Progenitor cell of endocrine pancreas (in vitro differentiated cells): ENCODE measurements at regions not wholly inside any gene's neighbourhood (a gene's known extent, or its start where the extent isn't known, plus 50 kb on each side); places are given as distances from the start of the nearest gene placed in this dataset.

ENCODE experiments used
- DNase-seq: peaks from one replicate; pipeline ENCODE4 v3.0.0; 2021; ENCODE audit warnings: low spot score; ENCODE audit not compliant: unreplicated experiment
- H3K27ac Mint-ChIP-seq: 2 replicates; pipeline ENCODE4 v1.8.0; 2021; ENCODE audit warnings: mild to moderate bottlenecking, moderate library complexity, mixed read lengths
- H3K27me3 Mint-ChIP-seq: 2 replicates; pipeline ENCODE4 v1.8.0; 2021; ENCODE audit warnings: mixed read lengths
- H3K36me3 Mint-ChIP-seq: 2 replicates; pipeline ENCODE4 v1.8.0; 2022; ENCODE audit warnings: mixed read lengths; ENCODE audit not compliant: insufficient read depth
- H3K4me1 Mint-ChIP-seq: 2 replicates; pipeline ENCODE4 v1.8.0; 2021; ENCODE audit warnings: low read depth, mixed read lengths
- H3K4me3 Mint-ChIP-seq: 2 replicates; pipeline ENCODE4 v1.8.0; 2021; ENCODE audit warnings: low read depth, mild to moderate bottlenecking, moderate library complexity, mixed read lengths
- H3K9me3 Mint-ChIP-seq: 2 replicates; pipeline ENCODE4 v1.8.0; 2021; ENCODE audit warnings: low read depth, mixed read lengths
- TF ChIP-seq, protein P1 (sequence below): fragments of 200-600 bp; sonication (generic); IDR thresholded peaks from one replicate; pipeline ENCODE4 v1.5.0; 2021; ENCODE audit warnings: antibody characterized with exemption, mild to moderate bottlenecking; ENCODE audit not compliant: unreplicated experiment

DNA sequence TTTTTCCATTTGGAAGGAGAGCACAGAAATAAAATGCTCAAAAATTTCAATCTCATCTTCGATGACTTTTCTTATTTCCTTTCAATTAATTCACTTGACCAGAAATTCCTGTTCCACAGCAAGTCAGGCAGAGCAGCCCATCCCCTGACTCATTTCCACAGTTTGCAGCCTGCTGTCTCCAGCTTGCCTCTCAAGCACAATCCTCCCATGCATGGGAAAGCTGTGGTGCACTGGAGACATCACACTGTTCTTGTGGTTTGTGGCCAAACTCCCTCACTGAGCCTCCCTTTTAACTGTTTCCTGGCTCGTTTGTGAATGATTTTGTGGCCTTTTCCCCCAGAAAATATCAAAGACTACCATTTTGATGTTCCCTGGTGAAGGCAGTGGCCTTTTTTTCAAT is 114.0 kb upstream of the ENPEP start:
- Mint-ChIP-seq H3K4me3 (no peak overlapping the region), H3K4me1 (no peaks in the 10 kb centered on the region), H3K36me3 (no peaks in the 10 kb centered on the region), H3K9me3 (no peaks in the 10 kb centered on the region), H3K27me3 (no peaks in the 10 kb centered on the region), H3K27ac (no peak overlapping the region)
- TF ChIP-seq, protein P1, sequence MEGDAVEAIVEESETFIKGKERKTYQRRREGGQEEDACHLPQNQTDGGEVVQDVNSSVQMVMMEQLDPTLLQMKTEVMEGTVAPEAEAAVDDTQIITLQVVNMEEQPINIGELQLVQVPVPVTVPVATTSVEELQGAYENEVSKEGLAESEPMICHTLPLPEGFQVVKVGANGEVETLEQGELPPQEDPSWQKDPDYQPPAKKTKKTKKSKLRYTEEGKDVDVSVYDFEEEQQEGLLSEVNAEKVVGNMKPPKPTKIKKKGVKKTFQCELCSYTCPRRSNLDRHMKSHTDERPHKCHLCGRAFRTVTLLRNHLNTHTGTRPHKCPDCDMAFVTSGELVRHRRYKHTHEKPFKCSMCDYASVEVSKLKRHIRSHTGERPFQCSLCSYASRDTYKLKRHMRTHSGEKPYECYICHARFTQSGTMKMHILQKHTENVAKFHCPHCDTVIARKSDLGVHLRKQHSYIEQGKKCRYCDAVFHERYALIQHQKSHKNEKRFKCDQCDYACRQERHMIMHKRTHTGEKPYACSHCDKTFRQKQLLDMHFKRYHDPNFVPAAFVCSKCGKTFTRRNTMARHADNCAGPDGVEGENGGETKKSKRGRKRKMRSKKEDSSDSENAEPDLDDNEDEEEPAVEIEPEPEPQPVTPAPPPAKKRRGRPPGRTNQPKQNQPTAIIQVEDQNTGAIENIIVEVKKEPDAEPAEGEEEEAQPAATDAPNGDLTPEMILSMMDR = no peak
- no peak for DNase-seq

DNA sequence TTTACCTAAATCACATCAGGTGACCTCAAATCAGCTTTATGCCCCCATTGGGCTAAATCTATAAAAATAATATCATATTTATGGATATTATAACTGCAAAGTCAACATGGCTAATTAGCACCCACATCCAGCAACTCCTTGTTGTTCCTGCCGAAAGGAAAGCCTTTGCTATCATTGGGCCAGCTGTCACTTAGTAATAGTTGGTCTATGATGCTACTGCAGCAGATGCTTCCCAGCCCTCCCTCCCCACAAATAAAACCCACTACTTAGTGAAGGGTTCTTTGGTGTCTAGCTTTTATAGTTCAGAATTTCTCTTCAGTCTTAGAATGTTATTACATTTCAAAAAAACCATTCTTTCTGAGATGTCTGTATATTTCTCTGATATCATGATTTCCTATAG is 116.9 kb upstream of the ENPEP start:
- H3K27ac Mint-ChIP-seq = no peak overlapping the region
- no peak overlapping the region for H3K4me3 Mint-ChIP-seq

DNA sequence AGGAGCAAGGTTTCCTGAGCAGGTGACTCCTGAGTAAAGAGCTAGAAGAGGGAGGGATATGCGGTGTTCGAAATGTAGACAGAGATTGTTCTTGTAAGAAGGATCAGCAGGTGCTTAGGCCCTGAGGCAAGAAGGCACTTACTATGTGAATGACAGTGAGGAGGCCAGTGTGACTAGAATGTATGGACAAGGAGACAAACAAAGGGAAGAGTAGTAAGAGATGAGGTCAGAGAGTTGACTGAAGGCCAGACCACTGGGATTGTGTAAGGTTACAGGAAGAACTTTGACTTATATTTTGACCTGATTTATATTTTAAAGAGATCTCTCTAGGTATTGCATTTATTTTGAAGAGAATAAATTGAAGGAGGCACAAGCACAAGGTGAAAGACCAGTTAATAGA is 118.4 kb upstream of the ENPEP start:
- H3K36me3 Mint-ChIP-seq = no peaks in the 10 kb centered on the region
- H3K27me3 Mint-ChIP-seq = peaks cover 3% of the 10 kb centered on the region
- H3K4me1 Mint-ChIP-seq = no peaks in the 10 kb centered on the region
- DNase-seq = no peak
- H3K27ac Mint-ChIP-seq = no peak overlapping the region
- TF ChIP-seq, protein P1 = no peak
- H3K4me3 Mint-ChIP-seq = no peak overlapping the region
- no peaks in the 10 kb centered on the region for H3K9me3 Mint-ChIP-seq

More for the DNA sequence above, 116.9 kb upstream of the ENPEP start:
- Mint-ChIP-seq H3K27me3 (peaks cover 3% of the 10 kb centered on the region), H3K9me3 (no peaks in the 10 kb centered on the region), H3K4me1 (no peaks in the 10 kb centered on the region), H3K36me3 (no peaks in the 10 kb centered on the region)
- no peak for DNase-seq
- TF ChIP-seq, protein P1 = no peak

DNA sequence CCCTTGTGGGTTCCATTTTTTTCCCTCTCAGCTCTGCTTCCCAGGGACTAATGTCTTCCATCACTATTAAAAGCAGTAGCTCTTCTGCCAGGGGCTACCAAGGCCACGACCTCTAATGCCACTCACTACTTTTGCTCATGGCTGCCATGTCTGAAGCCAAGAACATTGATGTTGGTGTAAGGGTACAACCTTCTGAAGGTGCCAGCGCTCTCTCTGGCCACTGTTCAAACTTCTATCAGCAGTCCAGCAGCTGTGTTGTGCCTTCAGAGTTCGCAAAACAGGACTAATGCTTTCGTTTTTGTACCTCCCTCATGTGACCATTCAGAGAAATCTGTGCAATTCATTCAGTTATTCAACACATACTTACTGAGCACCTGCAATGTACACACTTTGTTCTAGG is 121.5 kb upstream of the ENPEP start:
- DNase-seq = no peak
- Mint-ChIP-seq H3K36me3 (no peaks in the 10 kb centered on the region), H3K9me3 (no peaks in the 10 kb centered on the region), H3K4me3 (no peak overlapping the region), H3K4me1 (no peaks in the 10 kb centered on the region), H3K27me3 (peaks cover 3% of the 10 kb centered on the region), H3K27ac (no peak overlapping the region)
- TF ChIP-seq, protein P1 = no peak

DNA sequence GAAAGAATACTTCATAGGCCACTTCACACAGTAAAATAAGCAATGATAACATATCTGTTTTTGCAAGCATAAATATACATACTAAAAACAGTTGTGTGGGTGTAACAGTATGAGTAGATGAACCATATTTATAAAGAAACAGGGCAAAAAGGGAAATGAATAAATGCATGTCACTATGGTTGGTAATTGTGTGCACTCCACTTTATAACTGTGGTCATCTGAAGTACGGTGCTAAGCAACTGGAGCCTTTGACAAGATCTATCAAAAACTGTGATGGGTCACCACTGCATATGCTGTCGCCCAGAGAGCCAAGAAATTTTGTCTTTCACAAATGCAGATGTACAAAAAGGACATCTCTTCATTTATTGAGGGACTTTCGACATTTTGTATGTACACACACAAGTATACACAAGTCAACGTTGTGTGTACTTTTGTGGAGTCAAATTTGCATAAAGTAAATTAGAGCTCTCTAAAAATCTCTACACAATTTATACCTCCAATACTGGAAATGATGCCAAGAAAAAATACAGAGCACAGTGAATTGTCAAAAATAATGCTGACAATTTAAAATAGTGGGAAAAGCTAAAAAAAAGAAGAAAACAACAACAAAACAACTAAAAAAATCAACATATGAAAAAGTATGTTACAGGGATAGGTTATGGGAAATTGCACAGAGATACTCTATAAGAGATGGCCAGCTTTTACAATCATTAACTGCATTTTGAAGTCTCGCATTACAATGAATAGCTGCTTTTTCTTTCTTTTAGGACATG is 123.1 kb upstream of the ENPEP start:
- Mint-ChIP-seq H3K36me3 (no peaks in the 10 kb centered on the region), H3K4me3 (no peak overlapping the region), H3K27me3 (peaks cover 3% of the 10 kb centered on the region), H3K9me3 (no peaks in the 10 kb centered on the region), H3K27ac (no peak overlapping the region), H3K4me1 (no peaks in the 10 kb centered on the region)
- TF ChIP-seq, protein P1 = no peak
- no peak for DNase-seq
